Astrocyte of the spinal cord (primary cell): ENCODE measurements at regions not wholly inside any gene's neighbourhood (a gene's known extent, or its start where the extent isn't known, plus 50 kb on each side); places are given as distances from the start of the nearest gene placed in this dataset.

ENCODE experiments used
- DNase-seq: peaks from one replicate; pipeline ENCODE4 v3.0.0; 2011; ENCODE audit warnings: low read depth, low spot score
- H3K4me3 ChIP-seq: 2 replicates; pipeline ENCODE4 v1.5.1; 2011; ENCODE audit warnings: low read depth, mild to moderate bottlenecking, low read length, moderate library complexity
- in situ Hi-C: cut with HindIII; loops from 2 replicates; pipeline ENCODE4 v1.10.0; 2017; ENCODE audit warnings: low sequenced_read_pairs
- TF ChIP-seq, protein P1 (sequence below): IDR thresholded peaks from 2 replicates; pipeline ENCODE4 v1.5.1; 2012; ENCODE audit warnings: low read depth, mild to moderate bottlenecking, low read length, inconsistent platforms

DNA sequence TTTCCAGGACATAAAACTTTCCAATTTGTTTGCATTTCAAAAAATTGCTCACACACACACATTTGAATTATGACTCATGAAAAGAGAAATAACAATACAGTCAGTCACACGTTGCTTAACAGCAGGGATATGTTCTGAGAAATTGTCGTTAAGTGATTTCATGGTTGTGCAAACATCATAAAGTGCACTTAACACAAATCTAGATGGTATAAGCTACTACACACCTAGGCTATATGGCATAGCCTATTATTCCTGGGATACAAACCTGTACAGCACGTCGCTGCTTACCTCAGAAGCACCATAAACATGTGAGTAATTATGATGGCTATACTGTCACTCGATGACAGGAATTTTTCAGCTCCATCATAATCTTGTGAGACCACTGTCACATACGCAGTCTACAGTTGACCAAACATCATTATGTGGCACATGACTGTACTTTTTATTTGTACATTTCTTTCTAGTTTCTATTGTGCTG lies 378.2 kb downstream of the ACTL7B start:
- in situ Hi-C loops: no loop called here
- TF ChIP-seq, protein P1, sequence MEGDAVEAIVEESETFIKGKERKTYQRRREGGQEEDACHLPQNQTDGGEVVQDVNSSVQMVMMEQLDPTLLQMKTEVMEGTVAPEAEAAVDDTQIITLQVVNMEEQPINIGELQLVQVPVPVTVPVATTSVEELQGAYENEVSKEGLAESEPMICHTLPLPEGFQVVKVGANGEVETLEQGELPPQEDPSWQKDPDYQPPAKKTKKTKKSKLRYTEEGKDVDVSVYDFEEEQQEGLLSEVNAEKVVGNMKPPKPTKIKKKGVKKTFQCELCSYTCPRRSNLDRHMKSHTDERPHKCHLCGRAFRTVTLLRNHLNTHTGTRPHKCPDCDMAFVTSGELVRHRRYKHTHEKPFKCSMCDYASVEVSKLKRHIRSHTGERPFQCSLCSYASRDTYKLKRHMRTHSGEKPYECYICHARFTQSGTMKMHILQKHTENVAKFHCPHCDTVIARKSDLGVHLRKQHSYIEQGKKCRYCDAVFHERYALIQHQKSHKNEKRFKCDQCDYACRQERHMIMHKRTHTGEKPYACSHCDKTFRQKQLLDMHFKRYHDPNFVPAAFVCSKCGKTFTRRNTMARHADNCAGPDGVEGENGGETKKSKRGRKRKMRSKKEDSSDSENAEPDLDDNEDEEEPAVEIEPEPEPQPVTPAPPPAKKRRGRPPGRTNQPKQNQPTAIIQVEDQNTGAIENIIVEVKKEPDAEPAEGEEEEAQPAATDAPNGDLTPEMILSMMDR: no peak
- H3K4me3 ChIP-seq: no peak overlapping the region
- peak; percentile 79 for DNase-seq

GRCh38 chr9:108476574-108476973 lies 379.2 kb downstream of the ACTL7B start:
- in situ Hi-C loops: no loop called here
- TF ChIP-seq, protein P1: no peak
- H3K4me3 ChIP-seq: no peak overlapping the region
- DNase-seq: peak; percentile 24

DNA sequence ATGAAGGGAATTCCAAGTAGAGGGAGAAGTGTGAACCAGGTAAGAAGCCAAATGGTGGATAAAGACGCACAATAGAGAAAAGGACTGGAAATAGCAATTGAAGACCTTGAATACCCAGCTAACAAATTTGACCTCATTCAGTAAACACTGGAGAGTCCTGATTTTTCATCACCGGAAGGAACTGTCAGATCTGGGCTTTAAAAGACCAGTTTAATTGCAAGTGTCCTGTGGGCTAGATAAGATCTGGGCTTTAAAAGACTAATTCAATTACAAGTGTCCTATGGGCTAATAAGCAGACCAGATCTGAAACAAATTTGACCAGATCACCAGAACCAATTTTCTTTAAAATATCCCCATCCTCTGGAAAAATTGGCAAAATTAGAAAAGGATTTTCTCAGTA lies 380.0 kb downstream of the ACTL7B start:
- TF ChIP-seq, protein P1: no peak
- H3K4me3 ChIP-seq: no peak overlapping the region
- DNase-seq: no peak
- in situ Hi-C loops: no loop called here

GRCh38 chr9:108474356-108474755 lies 381.4 kb downstream of the ACTL7B start:
- no peak overlapping the region for H3K4me3 ChIP-seq
- in situ Hi-C loops: no loop called here
- TF ChIP-seq, protein P1: no peak
- DNase-seq: peak; percentile 36

DNA sequence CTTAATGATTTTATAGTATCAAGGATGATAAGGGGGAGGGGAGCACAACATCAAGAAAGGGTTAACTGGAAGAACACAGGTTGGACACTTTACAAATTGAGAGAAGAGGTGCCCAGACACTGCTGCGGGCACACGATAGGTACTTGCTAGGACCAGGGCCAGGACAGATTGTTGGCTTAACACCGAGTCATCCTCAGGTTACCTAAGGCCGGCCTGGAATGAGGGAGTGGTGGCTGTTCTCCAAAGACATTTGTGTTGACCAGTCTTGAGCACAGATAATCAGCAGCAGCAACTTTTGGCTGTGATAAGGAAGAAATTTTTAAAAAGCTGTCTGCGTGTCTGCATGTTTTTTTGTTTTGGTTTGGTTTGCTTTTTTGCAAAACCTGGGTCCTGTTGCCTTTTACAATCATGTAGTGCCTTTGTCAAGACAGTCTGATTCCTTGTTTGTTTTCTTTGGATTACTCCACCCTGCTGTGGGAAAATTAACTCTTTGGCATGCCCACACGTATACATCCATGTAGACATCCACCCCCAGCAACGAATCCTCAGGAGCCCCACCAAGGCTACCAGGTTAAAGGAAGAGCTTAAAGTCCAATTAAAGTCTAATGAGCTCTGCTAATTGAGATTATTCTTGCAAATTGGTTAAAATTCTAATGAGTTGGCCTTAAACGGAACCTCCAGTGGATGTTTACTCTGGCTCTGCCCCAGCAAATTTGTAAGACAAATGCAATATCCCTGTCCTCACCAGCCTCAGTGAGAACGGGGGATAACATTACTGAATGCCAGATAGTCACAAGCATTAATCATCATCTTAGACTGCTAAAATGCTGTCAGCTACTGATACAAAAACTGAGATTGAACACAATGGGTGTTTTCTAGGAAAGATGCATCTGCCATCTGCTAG lies 382.3 kb downstream of the ACTL7B start:
- peak; percentile 79 for DNase-seq
- TF ChIP-seq, protein P1: no peak
- in situ Hi-C loops: no loop called here
- H3K4me3 ChIP-seq: no peak overlapping the region

DNA sequence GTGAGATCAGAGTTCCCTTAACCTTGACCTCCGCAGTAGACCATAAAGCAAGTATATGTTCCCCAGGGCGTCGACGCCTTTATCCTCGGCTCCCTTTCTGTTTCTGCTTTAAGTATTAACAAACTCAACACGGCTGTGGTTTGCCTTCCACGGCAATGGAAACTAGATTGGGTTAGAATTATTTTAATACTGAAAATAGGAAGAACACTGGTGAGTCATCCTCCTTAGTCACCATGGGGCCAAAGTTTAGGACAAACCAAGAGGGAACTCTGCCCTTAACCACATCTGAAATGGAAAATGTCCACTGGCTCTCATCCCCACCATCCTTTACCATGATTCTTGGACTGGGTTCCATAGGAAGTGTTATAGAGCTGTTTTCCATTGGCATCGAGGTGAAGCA lies 386.1 kb downstream of the ACTL7B start:
- no peak overlapping the region for H3K4me3 ChIP-seq
- TF ChIP-seq, protein P1: no peak
- in situ Hi-C loops: no loop called here
- peak; percentile 90 for DNase-seq
